HEK293 (cell line): ENCODE measurements at regions not wholly inside any gene's neighbourhood (a gene's known extent, or its start where the extent isn't known, plus 50 kb on each side); places are given as distances from the start of the nearest gene placed in this dataset.
"Not testable (repeated sequence)": the region's sequence is repeated elsewhere in the genome, so short reads cannot be mapped to it uniquely, and the experiment has no call there.

ENCODE experiments used
- CTCF ChIA-PET: fragments of 350-600 bp; formaldehyde crosslinking; extraction: SDS; loops from one replicate; lab custom pipeline; 2021; ENCODE audit warnings: antibody characterized with exemption; lab: Yijun Ruan, JAX
- POLR2A ChIA-PET: fragments of 300-600 bp; formaldehyde crosslinking; extraction: SDS; loops from one replicate; lab custom pipeline; 2020; ENCODE audit warnings: antibody characterized with exemption, inconsistent platforms; lab: Yijun Ruan, JAX
- H3K27ac ChIP-seq: fragments of 200-500 bp; sonication (Bioruptor generic); 2 replicates; pipeline ENCODE4 v1.5.1; 2014; ENCODE audit warnings: low read depth, low read length, control low read depth, inconsistent platforms; ENCODE audit errors: extremely low read depth
- H3K36me3 ChIP-seq, 2 experiments: fragments of 200-500 bp in 1 of 2; sonication (Bioruptor generic) in 1 of 2; 1 replicate in 1 of 2; 2 replicates in 1 of 2; pipeline ENCODE4 v1.5.1; 2014 to 2017; ENCODE audit warnings: inconsistent platforms in 2 of 2, low read length in 2 of 2; ENCODE audit not compliant: control insufficient read depth in 2 of 2, insufficient read depth in 1 of 2
- H3K4me1 ChIP-seq: fragments of 200-500 bp; sonication (Bioruptor generic); 2 replicates; pipeline ENCODE4 v1.5.1; 2014; ENCODE audit warnings: mild to moderate bottlenecking, low read length, inconsistent platforms; ENCODE audit not compliant: control insufficient read depth, insufficient read depth
- H3K4me3 ChIP-seq: 2 replicates; pipeline ENCODE4 v1.5.1; 2011; ENCODE audit warnings: low read depth, mild to moderate bottlenecking, control low read depth, low read length, moderate library complexity
- H3K9me3 ChIP-seq: fragments of 200-500 bp; sonication (Bioruptor generic); 2 replicates; pipeline ENCODE4 v1.5.1; 2014; ENCODE audit warnings: low read depth, low read length, inconsistent platforms; ENCODE audit not compliant: control insufficient read depth, insufficient read depth
- KLF10 ChIP-seq: fragments of 450-650 bp; IDR thresholded peaks from 2 replicates; pipeline ENCODE4 v1.5.1; 2018; ENCODE audit warnings: missing biosample characterization, mild to moderate bottlenecking, missing genetic modification characterization
- KLF16 ChIP-seq: fragments of 450-650 bp; formaldehyde crosslinking; IDR thresholded peaks from 2 replicates; pipeline ENCODE4 v1.5.1; 2017; ENCODE audit warnings: missing biosample characterization, missing genetic modification characterization
- KLF7 ChIP-seq: fragments of 450-650 bp; formaldehyde crosslinking; IDR thresholded peaks from 2 replicates; pipeline ENCODE4 v1.5.1; 2016; ENCODE audit warnings: missing biosample characterization, missing genetic modification characterization, borderline replicate concordance
- SALL2 ChIP-seq: fragments of 450-650 bp; formaldehyde crosslinking; IDR thresholded peaks from 2 replicates; pipeline ENCODE4 v1.5.0; 2017; ENCODE audit warnings: missing biosample characterization, mild to moderate bottlenecking, missing genetic modification characterization, borderline replicate concordance
- SETDB1 ChIP-seq: IDR thresholded peaks from one replicate; pipeline ENCODE4 v1.6.1; 2017; ENCODE audit warnings: mild to moderate bottlenecking, low read length, moderate library complexity, mixed read lengths; ENCODE audit not compliant: insufficient read length
- TCF7L2 ChIP-seq: IDR thresholded peaks from 2 replicates; pipeline ENCODE4 v1.6.1; 2011; ENCODE audit warnings: low read depth, mild to moderate bottlenecking, inconsistent platforms, low read length, moderate library complexity, borderline replicate concordance
- WT1 ChIP-seq: fragments of 450-650 bp; formaldehyde crosslinking; IDR thresholded peaks from 2 replicates; pipeline ENCODE4 v1.5.1; 2016; ENCODE audit warnings: missing biosample characterization, missing genetic modification characterization
- YY1 ChIP-seq: fragments of 450-650 bp; formaldehyde crosslinking; IDR thresholded peaks from 2 replicates; pipeline ENCODE4 v1.5.1; 2018; ENCODE audit warnings: missing biosample characterization, missing genetic modification characterization
- ZNF132 ChIP-seq: fragments of 450-650 bp; formaldehyde crosslinking; IDR thresholded peaks from 2 replicates; pipeline ENCODE4 v1.5.1; 2017; ENCODE audit warnings: missing biosample characterization, missing genetic modification characterization, borderline replicate concordance
- ZNF175 ChIP-seq: fragments of 450-650 bp; formaldehyde crosslinking; IDR thresholded peaks from 2 replicates; pipeline ENCODE4 v1.5.1; 2016; ENCODE audit warnings: missing biosample characterization, missing genetic modification characterization
- ZNF239 ChIP-seq: fragments of 450-650 bp; formaldehyde crosslinking; IDR thresholded peaks from 2 replicates; pipeline ENCODE4 v1.5.1; 2016; ENCODE audit warnings: missing biosample characterization, missing genetic modification characterization
- ZNF366 ChIP-seq: fragments of 450-650 bp; formaldehyde crosslinking; conservative IDR thresholded peaks from 2 replicates; pipeline ENCODE4 v1.5.1; 2016; ENCODE audit warnings: missing biosample characterization, missing genetic modification characterization
- ZNF433 ChIP-seq: fragments of 450-650 bp; formaldehyde crosslinking; IDR thresholded peaks from 2 replicates; pipeline ENCODE4 v1.5.1; 2016; ENCODE audit warnings: missing biosample characterization, missing genetic modification characterization, low read depth
- ZNF48 ChIP-seq: fragments of 450-650 bp; formaldehyde crosslinking; IDR thresholded peaks from 2 replicates; pipeline ENCODE4 v1.5.1; 2016; ENCODE audit warnings: missing biosample characterization, missing genetic modification characterization
- ZNF571 ChIP-seq: fragments of 450-650 bp; formaldehyde crosslinking; IDR thresholded peaks from 2 replicates; pipeline ENCODE4 v1.5.0; 2017; ENCODE audit warnings: missing biosample characterization, missing genetic modification characterization
- ZNF660 ChIP-seq: fragments of 450-650 bp; IDR thresholded peaks from 2 replicates; pipeline ENCODE4 v1.5.1; 2018; ENCODE audit warnings: missing biosample characterization, mild to moderate bottlenecking, missing genetic modification characterization
- TF ChIP-seq, protein P1 (sequence below): fragments of 450-650 bp; formaldehyde crosslinking; IDR thresholded peaks from 2 replicates; pipeline ENCODE4 v1.5.1; 2016; ENCODE audit warnings: missing biosample characterization, missing genetic modification characterization
- TF ChIP-seq, protein P2 (sequence below): fragments of 450-650 bp; formaldehyde crosslinking; IDR thresholded peaks from 2 replicates; pipeline ENCODE4 v1.5.1; 2016; ENCODE audit warnings: missing biosample characterization, missing genetic modification characterization, borderline replicate concordance
- TF ChIP-seq, protein P3 (sequence below): fragments of 450-650 bp; formaldehyde crosslinking; IDR thresholded peaks from 2 replicates; pipeline ENCODE4 v1.5.1; 2016; ENCODE audit warnings: missing biosample characterization, missing genetic modification characterization

DNA sequence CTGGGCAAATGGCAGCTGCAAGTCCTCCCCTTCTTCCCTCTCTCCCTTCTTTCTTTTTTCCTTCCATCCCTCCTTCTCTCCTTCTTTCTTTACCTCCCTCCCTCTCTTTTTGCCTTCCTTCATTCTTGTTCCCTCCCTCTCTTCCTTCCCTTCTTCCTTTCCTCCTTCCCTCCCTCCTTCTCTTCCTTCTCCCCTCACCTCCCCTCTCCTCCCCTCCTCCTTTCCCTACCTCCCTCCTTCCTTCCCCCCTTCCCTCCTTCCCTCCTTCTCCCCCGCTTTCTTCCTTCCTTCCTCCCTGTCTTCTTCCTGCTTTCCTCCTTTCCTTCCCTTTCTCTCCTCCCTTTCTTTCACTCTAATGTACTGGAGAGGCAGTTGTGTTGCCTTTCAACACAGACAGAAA lies 110.8 kb upstream of the SALL1 start:
- TF ChIP-seq ZNF366 (tag by site-specific recombination) (peak; percentile 66), ZNF239 (tag by site-specific recombination) (no peak)
- Histone ChIP-seq H3K36me3 (no peaks in the 10 kb centered on the region), H3K27ac (no peak overlapping the region), H3K4me1 (no peaks in the 10 kb centered on the region), H3K4me3 (no peak overlapping the region), H3K9me3 (no peaks in the 10 kb centered on the region)
- POLR2A ChIA-PET: no interaction called here
- CTCF ChIA-PET: no interaction called here

DNA sequence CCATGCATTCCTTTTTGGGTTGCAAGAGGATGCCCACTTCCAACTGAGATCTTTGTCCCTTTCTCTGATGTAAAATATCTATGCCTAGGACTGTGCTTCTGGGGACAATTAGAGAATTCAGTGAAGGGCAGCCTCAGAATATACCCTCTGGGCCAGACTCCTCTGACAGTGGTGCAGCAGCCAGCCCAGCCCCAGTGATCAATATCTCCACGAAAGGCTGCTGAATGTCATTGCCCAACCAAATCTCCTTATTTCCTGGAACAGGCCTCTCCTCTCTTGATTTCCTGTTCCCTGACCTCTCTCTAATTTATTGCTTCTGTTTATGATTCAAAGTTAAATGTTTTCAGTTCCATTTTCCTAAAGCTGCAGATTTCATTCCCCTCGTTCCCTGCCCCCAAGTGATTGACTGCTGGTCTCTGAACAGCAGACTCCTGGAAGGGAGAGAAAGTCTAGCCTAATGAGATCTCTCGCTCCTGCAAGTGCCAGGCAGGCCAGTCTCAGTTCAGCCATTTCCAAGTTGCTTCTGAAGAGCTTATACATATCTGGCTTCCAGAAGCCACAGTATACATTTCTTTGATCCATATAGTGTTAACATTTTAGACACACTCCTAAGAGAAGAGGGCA lies 104.4 kb upstream of the SALL1 start:
- H3K4me3 ChIP-seq: no peak overlapping the region
- POLR2A ChIA-PET: no interaction called here
- no peaks in the 10 kb centered on the region for H3K36me3 ChIP-seq
- H3K27ac ChIP-seq: no peak overlapping the region
- no peaks in the 10 kb centered on the region for H3K9me3 ChIP-seq
- TF ChIP-seq KLF16 (tag by site-specific recombination) (no peak), ZNF571 (tag by site-specific recombination) (no peak), ZNF48 (tag by site-specific recombination) (no peak), KLF10 (tag by site-specific recombination) (no peak), SALL2 (tag by site-specific recombination) (no peak), ZNF660 (tag by site-specific recombination) (no peak), KLF7 (tag by site-specific recombination) (no peak), SETDB1 (no peak), ZNF366 (tag by site-specific recombination) (no peak), YY1 (tag by site-specific recombination) (no peak), ZNF433 (tag by site-specific recombination) (no peak), WT1 (no peak), ZNF175 (tag by site-specific recombination) (no peak), TCF7L2 (no peak), ZNF132 (no peak)
- TF ChIP-seq, protein P1, sequence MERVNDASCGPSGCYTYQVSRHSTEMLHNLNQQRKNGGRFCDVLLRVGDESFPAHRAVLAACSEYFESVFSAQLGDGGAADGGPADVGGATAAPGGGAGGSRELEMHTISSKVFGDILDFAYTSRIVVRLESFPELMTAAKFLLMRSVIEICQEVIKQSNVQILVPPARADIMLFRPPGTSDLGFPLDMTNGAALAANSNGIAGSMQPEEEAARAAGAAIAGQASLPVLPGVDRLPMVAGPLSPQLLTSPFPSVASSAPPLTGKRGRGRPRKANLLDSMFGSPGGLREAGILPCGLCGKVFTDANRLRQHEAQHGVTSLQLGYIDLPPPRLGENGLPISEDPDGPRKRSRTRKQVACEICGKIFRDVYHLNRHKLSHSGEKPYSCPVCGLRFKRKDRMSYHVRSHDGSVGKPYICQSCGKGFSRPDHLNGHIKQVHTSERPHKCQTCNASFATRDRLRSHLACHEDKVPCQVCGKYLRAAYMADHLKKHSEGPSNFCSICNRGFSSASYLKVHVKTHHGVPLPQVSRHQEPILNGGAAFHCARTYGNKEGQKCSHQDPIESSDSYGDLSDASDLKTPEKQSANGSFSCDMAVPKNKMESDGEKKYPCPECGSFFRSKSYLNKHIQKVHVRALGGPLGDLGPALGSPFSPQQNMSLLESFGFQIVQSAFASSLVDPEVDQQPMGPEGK (tag by site-specific recombination): no peak
- TF ChIP-seq, protein P2, sequence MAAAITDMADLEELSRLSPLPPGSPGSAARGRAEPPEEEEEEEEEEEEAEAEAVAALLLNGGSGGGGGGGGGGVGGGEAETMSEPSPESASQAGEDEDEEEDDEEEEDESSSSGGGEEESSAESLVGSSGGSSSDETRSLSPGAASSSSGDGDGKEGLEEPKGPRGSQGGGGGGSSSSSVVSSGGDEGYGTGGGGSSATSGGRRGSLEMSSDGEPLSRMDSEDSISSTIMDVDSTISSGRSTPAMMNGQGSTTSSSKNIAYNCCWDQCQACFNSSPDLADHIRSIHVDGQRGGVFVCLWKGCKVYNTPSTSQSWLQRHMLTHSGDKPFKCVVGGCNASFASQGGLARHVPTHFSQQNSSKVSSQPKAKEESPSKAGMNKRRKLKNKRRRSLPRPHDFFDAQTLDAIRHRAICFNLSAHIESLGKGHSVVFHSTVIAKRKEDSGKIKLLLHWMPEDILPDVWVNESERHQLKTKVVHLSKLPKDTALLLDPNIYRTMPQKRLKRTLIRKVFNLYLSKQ: no peak
- TF ChIP-seq, protein P3, sequence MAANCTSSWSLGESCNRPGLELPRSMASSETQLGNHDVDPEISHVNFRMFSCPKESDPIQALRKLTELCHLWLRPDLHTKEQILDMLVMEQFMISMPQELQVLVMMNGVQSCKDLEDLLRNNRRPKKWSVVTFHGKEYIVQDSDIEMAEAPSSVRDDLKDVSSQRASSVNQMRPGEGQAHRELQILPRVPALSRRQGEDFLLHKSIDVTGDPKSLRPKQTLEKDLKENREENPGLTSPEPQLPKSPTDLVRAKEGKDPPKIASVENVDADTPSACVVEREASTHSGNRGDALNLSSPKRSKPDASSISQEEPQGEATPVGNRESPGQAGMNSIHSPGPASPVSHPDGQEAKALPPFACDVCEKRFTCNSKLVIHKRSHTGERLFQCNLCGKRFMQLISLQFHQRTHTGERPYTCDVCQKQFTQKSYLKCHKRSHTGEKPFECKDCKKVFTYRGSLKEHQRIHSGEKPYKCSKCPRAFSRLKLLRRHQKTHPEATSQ (tag by site-specific recombination): no peak
- H3K4me1 ChIP-seq: no peaks in the 10 kb centered on the region
- CTCF ChIA-PET: no interaction called here

DNA sequence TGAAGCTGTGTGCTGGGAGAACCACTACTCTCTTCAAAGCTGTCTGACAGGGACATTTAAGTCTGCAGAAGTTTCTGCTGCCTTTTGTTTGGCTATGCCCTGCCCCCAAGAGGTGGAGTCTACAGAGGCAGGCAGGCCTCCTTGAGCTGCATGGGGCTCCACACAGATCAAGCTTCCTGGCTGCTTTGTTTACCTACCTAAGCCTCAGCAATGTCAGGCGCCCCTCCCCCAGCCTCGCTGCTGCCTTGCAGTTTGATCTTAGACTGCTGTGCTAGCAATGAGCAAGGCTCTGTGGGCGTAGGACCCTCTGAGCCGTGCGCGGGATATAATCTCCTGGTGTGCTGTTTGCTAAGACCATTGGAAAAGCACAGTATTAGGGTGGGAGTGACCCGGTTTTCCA lies 103.3 kb upstream of the SALL1 start:
- H3K4me1 ChIP-seq, H3K27ac ChIP-seq, H3K36me3 ChIP-seq, CTCF ChIA-PET, H3K9me3 ChIP-seq, H3K4me3 ChIP-seq, POLR2A ChIA-PET: not testable (repeated sequence)
